HL-60 (cell line): ENCODE measurements at regions not wholly inside any gene's neighbourhood (a gene's known extent, or its start where the extent isn't known, plus 50 kb on each side); places are given as distances from the start of the nearest gene placed in this dataset.

Source experiments
- DNase-seq, 2 experiments: peaks; one replicate each; pipeline ENCODE4 v3.0.0-alpha.2; 2010 to 2020; ENCODE audit warnings: low read depth in 1 of 2, low spot score in 1 of 2
- H3K27ac ChIP-seq: fragments of 250-450 bp; sonication (Bioruptor Pico); replicated peaks from 2 replicates; pipeline ENCODE4 v1.5.1; 2020; ENCODE audit warnings: mild to moderate bottlenecking, moderate library complexity
- H3K27me3 ChIP-seq: fragments of 250-450 bp; sonication (Bioruptor Pico); 2 replicates; pipeline ENCODE4 v1.5.1; 2021; ENCODE audit warnings: mild to moderate bottlenecking, moderate library complexity; ENCODE audit not compliant: insufficient read depth, poor library complexity, severe bottlenecking
- H3K4me3 ChIP-seq: replicated peaks from 2 replicates; pipeline ENCODE4 v1.5.1; 2011; ENCODE audit warnings: mild to moderate bottlenecking, control low read depth, low read length; ENCODE audit not compliant: insufficient read depth
- GABPA ChIP-seq: IDR thresholded peaks from 2 replicates; pipeline ENCODE4 v1.6.1; 2012; ENCODE audit warnings: low read depth
- POLR2AphosphoS5 ChIP-seq: IDR thresholded peaks from 2 replicates; pipeline ENCODE4 v1.6.1; 2012; ENCODE audit warnings: low read depth
- SPI1 ChIP-seq: IDR thresholded peaks from 2 replicates; pipeline ENCODE4 v1.6.1; 2012; ENCODE audit warnings: low read depth, mild to moderate bottlenecking, borderline replicate concordance
- TF ChIP-seq, protein P1 (sequence below): IDR thresholded peaks from one replicate; pipeline ENCODE4 v1.5.1; 2011; ENCODE audit warnings: low read length, control low read depth, inconsistent platforms; ENCODE audit not compliant: insufficient read depth
- TF ChIP-seq, protein P2 (sequence below): IDR thresholded peaks from 2 replicates; pipeline ENCODE4 v1.6.1; 2012; ENCODE audit warnings: low read depth; ENCODE audit not compliant: insufficient replicate concordance

DNA sequence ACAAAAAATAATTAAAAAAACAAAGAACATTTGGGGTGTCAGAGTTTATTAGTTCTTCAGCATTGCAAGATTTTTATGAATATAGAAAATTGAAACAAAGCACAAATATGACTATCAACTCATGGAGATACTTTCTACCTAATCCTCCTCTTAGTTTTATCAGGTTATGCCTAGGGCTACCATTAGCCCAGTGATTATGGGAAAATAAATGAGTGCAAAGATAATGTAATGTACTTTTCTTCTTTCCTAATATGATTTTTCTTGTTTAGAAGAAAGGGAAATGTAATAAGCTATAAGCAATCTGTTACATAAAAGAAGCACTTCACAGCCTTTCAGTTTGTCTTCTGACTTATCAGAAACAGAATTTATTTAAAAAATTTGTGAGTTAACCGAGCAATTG lies 676.8 kb downstream of the SORCS1 start:
- DNase-seq, result no peak
- TF ChIP-seq, protein P1, sequence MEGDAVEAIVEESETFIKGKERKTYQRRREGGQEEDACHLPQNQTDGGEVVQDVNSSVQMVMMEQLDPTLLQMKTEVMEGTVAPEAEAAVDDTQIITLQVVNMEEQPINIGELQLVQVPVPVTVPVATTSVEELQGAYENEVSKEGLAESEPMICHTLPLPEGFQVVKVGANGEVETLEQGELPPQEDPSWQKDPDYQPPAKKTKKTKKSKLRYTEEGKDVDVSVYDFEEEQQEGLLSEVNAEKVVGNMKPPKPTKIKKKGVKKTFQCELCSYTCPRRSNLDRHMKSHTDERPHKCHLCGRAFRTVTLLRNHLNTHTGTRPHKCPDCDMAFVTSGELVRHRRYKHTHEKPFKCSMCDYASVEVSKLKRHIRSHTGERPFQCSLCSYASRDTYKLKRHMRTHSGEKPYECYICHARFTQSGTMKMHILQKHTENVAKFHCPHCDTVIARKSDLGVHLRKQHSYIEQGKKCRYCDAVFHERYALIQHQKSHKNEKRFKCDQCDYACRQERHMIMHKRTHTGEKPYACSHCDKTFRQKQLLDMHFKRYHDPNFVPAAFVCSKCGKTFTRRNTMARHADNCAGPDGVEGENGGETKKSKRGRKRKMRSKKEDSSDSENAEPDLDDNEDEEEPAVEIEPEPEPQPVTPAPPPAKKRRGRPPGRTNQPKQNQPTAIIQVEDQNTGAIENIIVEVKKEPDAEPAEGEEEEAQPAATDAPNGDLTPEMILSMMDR, result no peak
- TF ChIP-seq POLR2AphosphoS5 (no peak), GABPA (no peak), SPI1 (no peak)
- TF ChIP-seq, protein P2, sequence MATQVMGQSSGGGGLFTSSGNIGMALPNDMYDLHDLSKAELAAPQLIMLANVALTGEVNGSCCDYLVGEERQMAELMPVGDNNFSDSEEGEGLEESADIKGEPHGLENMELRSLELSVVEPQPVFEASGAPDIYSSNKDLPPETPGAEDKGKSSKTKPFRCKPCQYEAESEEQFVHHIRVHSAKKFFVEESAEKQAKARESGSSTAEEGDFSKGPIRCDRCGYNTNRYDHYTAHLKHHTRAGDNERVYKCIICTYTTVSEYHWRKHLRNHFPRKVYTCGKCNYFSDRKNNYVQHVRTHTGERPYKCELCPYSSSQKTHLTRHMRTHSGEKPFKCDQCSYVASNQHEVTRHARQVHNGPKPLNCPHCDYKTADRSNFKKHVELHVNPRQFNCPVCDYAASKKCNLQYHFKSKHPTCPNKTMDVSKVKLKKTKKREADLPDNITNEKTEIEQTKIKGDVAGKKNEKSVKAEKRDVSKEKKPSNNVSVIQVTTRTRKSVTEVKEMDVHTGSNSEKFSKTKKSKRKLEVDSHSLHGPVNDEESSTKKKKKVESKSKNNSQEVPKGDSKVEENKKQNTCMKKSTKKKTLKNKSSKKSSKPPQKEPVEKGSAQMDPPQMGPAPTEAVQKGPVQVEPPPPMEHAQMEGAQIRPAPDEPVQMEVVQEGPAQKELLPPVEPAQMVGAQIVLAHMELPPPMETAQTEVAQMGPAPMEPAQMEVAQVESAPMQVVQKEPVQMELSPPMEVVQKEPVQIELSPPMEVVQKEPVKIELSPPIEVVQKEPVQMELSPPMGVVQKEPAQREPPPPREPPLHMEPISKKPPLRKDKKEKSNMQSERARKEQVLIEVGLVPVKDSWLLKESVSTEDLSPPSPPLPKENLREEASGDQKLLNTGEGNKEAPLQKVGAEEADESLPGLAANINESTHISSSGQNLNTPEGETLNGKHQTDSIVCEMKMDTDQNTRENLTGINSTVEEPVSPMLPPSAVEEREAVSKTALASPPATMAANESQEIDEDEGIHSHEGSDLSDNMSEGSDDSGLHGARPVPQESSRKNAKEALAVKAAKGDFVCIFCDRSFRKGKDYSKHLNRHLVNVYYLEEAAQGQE, result no peak
- no peak overlapping the region for H3K27ac ChIP-seq
- H3K4me3 ChIP-seq, result no peak overlapping the region
- H3K27me3 ChIP-seq, result no peaks in the 10 kb centered on the region

DNA sequence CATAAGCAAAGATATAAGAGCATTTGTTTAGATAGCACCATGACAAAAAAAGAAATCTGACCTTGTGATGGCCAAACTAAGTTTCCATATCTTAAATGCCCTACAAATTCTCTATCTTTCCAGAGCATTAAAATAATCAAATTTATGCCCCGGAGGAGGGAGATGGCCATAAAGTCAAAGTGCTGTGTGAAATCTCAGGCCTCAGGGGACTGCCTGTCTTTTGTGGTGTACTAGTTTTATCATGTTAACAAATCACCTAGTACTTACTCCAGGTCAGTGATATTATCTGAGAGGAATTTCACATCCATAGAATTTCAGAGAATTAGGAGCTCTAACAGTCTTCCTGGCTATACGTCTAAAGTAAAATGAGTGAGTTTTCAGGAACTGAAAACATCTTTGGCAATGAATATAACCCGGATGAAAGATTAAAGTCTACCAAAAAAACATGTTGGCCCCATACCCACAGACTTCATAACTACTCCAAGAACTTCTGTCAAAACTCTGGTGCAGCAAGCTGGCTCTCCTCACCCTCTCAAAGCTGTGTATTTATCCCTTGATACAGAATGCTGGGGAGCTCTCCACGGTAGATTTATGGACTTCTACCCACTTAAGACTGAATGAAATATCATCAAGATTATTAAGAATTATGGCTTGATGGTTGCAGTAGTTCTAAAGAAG lies 682.8 kb downstream of the SORCS1 start:
- Histone ChIP-seq H3K4me3 (no peak overlapping the region), H3K27me3 (no peaks in the 10 kb centered on the region), H3K27ac (no peak overlapping the region)
- DNase-seq, result no peak
- TF ChIP-seq GABPA, result no peak
- TF ChIP-seq, protein P2, result no peak
- TF ChIP-seq SPI1, result no peak
- TF ChIP-seq, protein P1, result no peak
- no peak for TF ChIP-seq POLR2AphosphoS5

DNA sequence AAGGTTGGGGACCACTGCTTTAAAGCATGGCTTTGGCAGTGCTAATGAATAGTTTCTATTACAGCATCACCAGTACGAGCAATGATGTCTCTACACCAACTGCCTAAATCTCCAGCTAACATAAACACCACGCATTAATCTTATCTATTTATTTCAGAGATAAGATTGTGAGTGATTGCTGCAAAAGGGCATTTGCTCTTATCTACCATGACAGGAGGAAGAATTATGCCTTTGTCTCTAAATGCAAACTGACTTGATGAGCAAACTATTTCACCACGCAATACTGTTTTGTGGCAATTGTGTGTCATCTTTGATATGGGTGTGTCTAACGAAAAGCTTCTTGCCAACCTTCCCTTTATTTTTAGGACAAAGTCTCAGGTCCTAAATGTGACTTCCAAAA lies 684.9 kb downstream of the SORCS1 start:
- H3K4me3 ChIP-seq, result no peak overlapping the region
- DNase-seq, result no peak

More for the DNA sequence above, 684.9 kb downstream of the SORCS1 start:
- TF ChIP-seq POLR2AphosphoS5, result no peak
- TF ChIP-seq, protein P1, result no peak
- TF ChIP-seq, protein P2, result no peak
- no peak for TF ChIP-seq GABPA
- TF ChIP-seq SPI1, result no peak
- Histone ChIP-seq H3K27ac (no peak overlapping the region), H3K27me3 (no peaks in the 10 kb centered on the region)
